H1 (cell line): ENCODE measurements at regions not wholly inside any gene's neighbourhood (a gene's known extent, or its start where the extent isn't known, plus 50 kb on each side); places are given as distances from the start of the nearest gene placed in this dataset.

Experiments used
- CTCF ChIA-PET: fragments of 300-600 bp; sonication (Branson Sonifier 250); formaldehyde crosslinking; loops from one replicate; lab custom pipeline; 2021; ENCODE audit not compliant: partially characterized antibody; lab: Charles Lee
- POLR2A ChIA-PET: fragments of 300-600 bp; sonication (Branson Sonifier 250); formaldehyde crosslinking; loops from one replicate; lab custom pipeline; 2021; ENCODE audit warnings: inconsistent platforms; ENCODE audit not compliant: partially characterized antibody; lab: Charles Lee
- DNase-seq, 2 experiments: peaks; one replicate each; pipeline versions ENCODE4 v3.0.0 to v3.0.0-alpha.2; 2010 to 2022; ENCODE audit warnings: low spot score in 2 of 2, low read depth in 1 of 2, mixed read lengths in 1 of 2
- FAIRE-seq: peaks from 2 replicates; lab custom pipeline; 2011; peaks lifted over from hg19 to GRCh38; lab: Jason Lieb, UNC
- H2AFZ ChIP-seq: 2 replicates; pipeline ENCODE4 v1.8.1; 2012; ENCODE audit warnings: low read length, inconsistent platforms
- H2AK5ac ChIP-seq: 2 replicates; pipeline ENCODE4 v1.6.1; 2013; ENCODE audit warnings: low read depth, low read length
- H2BK120ac ChIP-seq: replicated peaks from 2 replicates; pipeline ENCODE3; 2013; ENCODE audit warnings: low read depth, low read length, inconsistent platforms
- H2BK12ac ChIP-seq: 2 replicates; pipeline ENCODE4 v1.6.1; 2013; ENCODE audit warnings: low read depth, low read length
- H2BK15ac ChIP-seq: 2 replicates; pipeline ENCODE4 v1.6.1; 2013; ENCODE audit warnings: low read length
- H2BK20ac ChIP-seq: 2 replicates; pipeline ENCODE4 v1.6.1; 2013; ENCODE audit warnings: low read length
- H2BK5ac ChIP-seq: 2 replicates; pipeline ENCODE4 v1.6.1; 2013; ENCODE audit warnings: low read depth, low read length
- H3K14ac ChIP-seq: 2 replicates; pipeline ENCODE4 v1.6.1; 2013; ENCODE audit warnings: inconsistent platforms; ENCODE audit not compliant: insufficient read length
- H3K18ac ChIP-seq: 2 replicates; pipeline ENCODE4 v1.6.1; 2013; ENCODE audit warnings: low read length; ENCODE audit errors: extremely low read depth
- H3K23ac ChIP-seq: 2 replicates; pipeline ENCODE4 v1.6.1; 2013; ENCODE audit warnings: inconsistent platforms; ENCODE audit not compliant: insufficient read length
- H3K23me2 ChIP-seq: 2 replicates; pipeline ENCODE4 v1.6.1; 2013; ENCODE audit warnings: low read depth, low read length
- H3K27ac ChIP-seq: 2 replicates; pipeline ENCODE4 v1.6.1; 2011; ENCODE audit warnings: low read depth, low read length, inconsistent platforms
- H3K27me3 ChIP-seq, 4 experiments: replicated peaks in 1 of 4; 1 replicate in 1 of 4; 2 replicates in 3 of 4; pipeline versions ENCODE4 v1.6.1 to v1.8.1; 2011 to 2013; ENCODE audit warnings: low read length in 3 of 4, mild to moderate bottlenecking in 3 of 4, inconsistent platforms in 2 of 4, mixed read lengths in 2 of 4, moderate library complexity in 1 of 4; ENCODE audit not compliant: control insufficient read depth in 3 of 4, insufficient read depth in 3 of 4; ENCODE audit errors: extremely low read depth in 1 of 4
- H3K36me3 ChIP-seq, 4 experiments: 2 replicates each; pipeline versions ENCODE4 v1.6.1 to v1.8.1; 2011 to 2013; ENCODE audit warnings: mild to moderate bottlenecking in 4 of 4, low read length in 3 of 4, moderate library complexity in 2 of 4, control low read depth in 1 of 4, inconsistent platforms in 1 of 4; ENCODE audit not compliant: insufficient read depth in 4 of 4, control insufficient read depth in 2 of 4
- H3K4ac ChIP-seq: replicated peaks from 2 replicates; pipeline ENCODE3; 2013; ENCODE audit warnings: low read length, low read depth, mixed read lengths, inconsistent platforms; ENCODE audit not compliant: insufficient read length
- H3K4me1 ChIP-seq, 4 experiments: replicated peaks in 1 of 4; 1 replicate in 1 of 4; 2 replicates in 3 of 4; pipeline versions ENCODE4 v1.6.1 to v1.8.1; 2011 to 2013; ENCODE audit warnings: low read length in 3 of 4, inconsistent platforms in 2 of 4, mixed read lengths in 1 of 4; ENCODE audit not compliant: insufficient read depth in 4 of 4, control insufficient read depth in 3 of 4
- H3K4me2 ChIP-seq, 2 experiments: 2 replicates each; pipeline versions ENCODE4 v1.6.1 to v1.8.1; 2011 to 2013; ENCODE audit warnings: low read depth in 2 of 2, low read length in 2 of 2, control low read depth in 1 of 2, inconsistent platforms in 1 of 2, mild to moderate bottlenecking in 1 of 2; ENCODE audit not compliant: insufficient read depth in 1 of 2
- H3K4me3 ChIP-seq, 4 experiments: fragments of 200-600, 300-600 bp in 1 of 4; sonication (generic), shearing (Covaris generic), sonication (Bioruptor Twin) in 1 of 4; 2 replicates each; pipeline versions ENCODE4 v1.5.1 to v1.8.1; 2011 to 2016; ENCODE audit warnings: low read length in 4 of 4, low read depth in 3 of 4, control low read depth in 2 of 4, inconsistent platforms in 2 of 4, mild to moderate bottlenecking in 2 of 4, mixed read lengths in 1 of 4, moderate library complexity in 1 of 4; ENCODE audit not compliant: insufficient read depth in 2 of 4; ENCODE audit errors: extremely low read depth in 1 of 4
- H3K56ac ChIP-seq: replicated peaks from 2 replicates; pipeline ENCODE3; 2013; ENCODE audit warnings: low read depth, mild to moderate bottlenecking, mixed read lengths, low read length, inconsistent platforms; ENCODE audit not compliant: insufficient read length
- H3K79me1 ChIP-seq: 2 replicates; pipeline ENCODE4 v1.6.1; 2013; ENCODE audit warnings: low read depth, low read length, control low read depth
- H3K79me2 ChIP-seq, 2 experiments: 2 replicates each; pipeline versions ENCODE4 v1.6.1 to v1.8.1; 2012 to 2013; ENCODE audit warnings: low read length in 2 of 2, mild to moderate bottlenecking in 2 of 2, inconsistent platforms in 1 of 2; ENCODE audit not compliant: insufficient read depth in 2 of 2, control insufficient read depth in 1 of 2
- H3K9ac ChIP-seq, 4 experiments: replicated peaks in 1 of 4; 1 replicate in 1 of 4; 2 replicates in 3 of 4; pipeline versions ENCODE4 v1.6.1 to v1.8.1; 2011 to 2013; ENCODE audit warnings: low read depth in 3 of 4, low read length in 3 of 4, control low read depth in 2 of 4, mild to moderate bottlenecking in 2 of 4, moderate library complexity in 2 of 4, inconsistent platforms in 1 of 4; ENCODE audit errors: extremely low read depth in 1 of 4
- H3K9me3 ChIP-seq, 2 experiments: 2 replicates each; pipeline versions ENCODE4 v1.6.1 to v1.8.1; 2012 to 2013; ENCODE audit warnings: mild to moderate bottlenecking in 2 of 2, moderate library complexity in 2 of 2, control low read depth in 1 of 2, inconsistent platforms in 1 of 2, low read depth in 1 of 2, low read length in 1 of 2, mixed read lengths in 1 of 2; ENCODE audit not compliant: insufficient read depth in 2 of 2
- H4K20me1 ChIP-seq, 2 experiments: replicated peaks in 1 of 2; 2 replicates each; pipeline versions ENCODE3 to v1.8.1; 2011 to 2013; ENCODE audit warnings: inconsistent platforms in 2 of 2, low read length in 2 of 2, mild to moderate bottlenecking in 1 of 2; ENCODE audit not compliant: insufficient read depth in 2 of 2, control insufficient read depth in 1 of 2
- H4K5ac ChIP-seq: 2 replicates; pipeline ENCODE4 v1.6.1; 2013; ENCODE audit warnings: low read length, low read depth, mixed read lengths, inconsistent platforms; ENCODE audit not compliant: insufficient read length
- H4K8ac ChIP-seq: 2 replicates; pipeline ENCODE4 v1.8.0; 2013; ENCODE audit warnings: mild to moderate bottlenecking, moderate library complexity, low read length, inconsistent platforms; ENCODE audit not compliant: insufficient read depth; ENCODE audit errors: extremely low read depth
- H4K91ac ChIP-seq: replicated peaks from 2 replicates; pipeline ENCODE3; 2013; ENCODE audit warnings: low read length, mixed read lengths, inconsistent platforms; ENCODE audit not compliant: insufficient read length
- CTBP2 ChIP-seq: IDR thresholded peaks from 2 replicates; pipeline ENCODE4 v1.7.0; 2011; ENCODE audit warnings: borderline replicate concordance, mild to moderate bottlenecking, moderate library complexity, mixed read lengths, low read length; ENCODE audit not compliant: insufficient read depth, insufficient read length
- POLR2A ChIP-seq, 2 experiments: IDR thresholded peaks; 1 replicate in 1 of 2; 2 replicates in 1 of 2; pipeline ENCODE4 v1.6.1; 2011; ENCODE audit warnings: low read depth in 2 of 2, low read length in 2 of 2, mild to moderate bottlenecking in 2 of 2; ENCODE audit errors: control extremely low read depth in 1 of 2
- POU5F1 ChIP-seq: IDR thresholded peaks from 2 replicates; pipeline ENCODE4 v1.6.1; 2011; ENCODE audit warnings: low read depth, mild to moderate bottlenecking, low read length, moderate library complexity
- ZNF274 ChIP-seq: IDR thresholded peaks from 2 replicates; pipeline ENCODE4 v1.7.0; 2012; ENCODE audit warnings: low read length, borderline replicate concordance; ENCODE audit errors: extremely low read depth

GRCh38 chr4:133775881-133776280 lies 425.7 kb downstream of the PABPC4L start:
- Histone ChIP-seq H4K91ac (no peak overlapping the region), H2BK20ac (no peak overlapping the region), H3K23ac (no peak overlapping the region), H3K36me3 (peaks cover 0 to 5% (median 0%) of the 10 kb centered on the region in 4 experiments; a peak in 1 of 8 replicates), H2BK120ac (no peak overlapping the region), H3K4me2 (no peak overlapping the region), H3K4ac (no peak overlapping the region), H3K79me1 (no peaks in the 10 kb centered on the region), H3K27me3 (no peaks in the 10 kb centered on the region), H3K14ac (no peak overlapping the region), H2AK5ac (no peak overlapping the region), H2BK12ac (no peak overlapping the region), H3K4me3 (no peak overlapping the region), H3K9me3 (peaks cover 15 to 18% of the 10 kb centered on the region in 2 experiments), H3K79me2 (no peaks in the 10 kb centered on the region), H2BK5ac (no peak overlapping the region), H3K18ac (no peak overlapping the region), H2BK15ac (no peak overlapping the region), H3K9ac (no peak overlapping the region), H3K27ac (no peak overlapping the region), H4K5ac (no peak overlapping the region), H3K4me1 (no peaks in the 10 kb centered on the region), H4K20me1 (no peaks in the 10 kb centered on the region), H2AFZ (no peak overlapping the region), H4K8ac (no peak overlapping the region), H3K23me2 (no peaks in the 10 kb centered on the region), H3K56ac (no peak overlapping the region)
- ChIA-PET CTCF (no interaction called here), POLR2A (no interaction called here)
- FAIRE-seq, result no peak
- no peak for DNase-seq
- TF ChIP-seq CTBP2, result no peak
- no peak for TF ChIP-seq ZNF274
- no peak for TF ChIP-seq POU5F1
- TF ChIP-seq POLR2A (IDR thresholded peaks at IDR 0.05; ENCODE audit: control extremely low read depth in 1 of 2, low read depth in 2 of 2, low read length in 2 of 2), result no peak
